ENCODE measurements at regions not wholly inside any gene's neighbourhood (a gene's known extent, or its start where the extent isn't known, plus 50 kb on each side); places are given as distances from the start of the nearest gene placed in this dataset.

GRCh38 chr5:121021681-121022080, 557.6 kb downstream of the PRR16 start:
- TF ChIP-seq SALL2 (tag by site-specific recombination; IDR thresholded peaks at IDR 0.05; ENCODE audit: borderline replicate concordance) (no peak), ZNF664 (tag by site-specific recombination; IDR thresholded peaks at IDR 0.05) (no peak)
